ENCODE measurements at regions not wholly inside any gene's neighbourhood (a gene's known extent, or its start where the extent isn't known, plus 50 kb on each side); places are given as distances from the start of the nearest gene placed in this dataset.

- TF ChIP-seq PRDM1 (tag by site-specific recombination; IDR thresholded peaks at IDR 0.05) = no peak
- no peak for TF ChIP-seq ZNF747 (tag by site-specific recombination; IDR thresholded peaks at IDR 0.05)
- no peak for TF ChIP-seq KLF1 (tag by site-specific recombination; IDR thresholded peaks at IDR 0.05)
- no peak for TF ChIP-seq CTCF (tag by site-specific recombination; IDR thresholded peaks at IDR 0.05)
- no peak for TF ChIP-seq ZXDB (tag by site-specific recombination; IDR thresholded peaks at IDR 0.05)
- no peak for TF ChIP-seq REST (tag by site-specific recombination; IDR thresholded peaks at IDR 0.05)
- TF ChIP-seq ZNF549 (tag by site-specific recombination; IDR thresholded peaks at IDR 0.05) = no peak
- TF ChIP-seq ZNF398 (tag by site-specific recombination; IDR thresholded peaks at IDR 0.05) = no peak
- TF ChIP-seq ZIC2 (tag by site-specific recombination; IDR thresholded peaks at IDR 0.05) = no peak
Observed at GRCh38 chr20:39669659-39670058, 707.5 kb downstream of the DHX35 start.

Measured in HEK293 (cell line).